ENCODE measurements at regions not wholly inside any gene's neighbourhood (a gene's known extent, or its start where the extent isn't known, plus 50 kb on each side); places are given as distances from the start of the nearest gene placed in this dataset.

DNA sequence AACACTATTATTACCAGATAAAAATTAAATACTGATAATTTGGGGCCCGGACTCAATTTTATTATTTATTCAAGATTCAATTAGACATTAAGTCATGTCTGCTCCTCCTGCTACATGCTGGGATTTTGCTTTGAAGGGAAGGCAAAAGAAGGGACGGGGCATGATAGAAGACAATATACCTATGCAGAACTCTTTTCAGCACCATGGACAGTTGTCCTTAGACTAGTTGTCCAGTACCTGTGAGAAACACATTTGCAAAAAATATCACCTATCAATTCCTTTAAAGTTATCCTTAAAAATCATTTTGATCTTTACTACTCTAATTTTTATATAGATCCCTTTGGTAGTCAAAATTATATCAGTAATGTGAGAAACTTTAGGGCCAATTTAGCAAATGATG, 100.2 kb upstream of the SULT1C3 start:
- DNase-seq, result no peak

DNA sequence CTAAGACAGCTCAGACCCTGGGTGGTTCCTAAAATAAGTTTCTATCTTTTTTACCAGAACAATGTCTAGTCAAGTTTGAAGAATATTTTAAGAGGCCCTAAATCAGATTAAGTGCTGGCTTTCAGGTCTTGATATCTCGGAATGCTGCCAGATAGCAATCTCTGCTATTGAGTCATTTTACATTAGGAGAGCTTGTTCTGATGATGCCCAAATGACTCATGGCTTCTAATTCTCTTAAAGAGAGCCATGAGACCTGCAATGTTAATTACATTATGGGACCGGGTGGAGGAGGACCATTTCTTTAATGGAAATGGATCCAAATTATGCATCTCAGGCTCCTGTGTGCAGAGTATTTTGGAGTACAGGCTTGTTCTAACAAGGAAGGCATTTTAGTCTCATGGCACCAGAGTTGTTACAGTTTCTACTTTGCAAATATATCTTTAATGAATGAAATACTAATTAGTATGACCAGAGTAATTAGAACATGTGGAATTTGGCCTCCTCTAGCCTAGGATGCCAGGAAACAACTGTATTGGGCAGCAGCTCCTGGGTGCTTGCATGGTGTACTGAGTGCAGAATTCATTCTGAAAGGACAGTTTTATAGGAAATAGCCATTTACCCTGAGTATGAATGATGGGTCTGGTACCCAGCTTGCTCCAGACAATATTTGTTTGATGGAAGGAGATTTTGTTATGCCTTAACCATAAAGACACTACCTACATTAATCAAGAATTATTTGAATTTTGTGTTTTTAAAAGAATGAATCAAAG, 94.0 kb upstream of the SULT1C3 start:
- no peak for DNase-seq

DNA sequence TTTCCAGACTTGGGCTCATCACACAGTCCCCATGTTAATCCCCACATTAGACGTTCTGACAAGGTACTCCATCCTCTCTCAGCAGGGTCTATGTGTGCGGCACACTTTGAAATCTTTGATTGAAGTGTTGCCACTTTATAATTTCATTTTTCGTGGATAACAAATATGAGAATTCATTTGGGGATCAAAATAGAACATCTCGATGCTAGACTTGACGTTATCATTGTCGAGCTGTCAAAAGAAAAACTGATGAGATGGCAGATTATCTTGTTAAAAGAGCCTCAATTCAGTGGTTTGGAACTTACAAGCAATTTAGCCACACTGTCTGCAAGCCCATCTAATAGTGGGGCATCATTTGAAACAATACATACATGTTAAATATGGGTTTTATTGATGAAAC, 91.2 kb upstream of the SULT1C3 start:
- no peak for DNase-seq

DNA sequence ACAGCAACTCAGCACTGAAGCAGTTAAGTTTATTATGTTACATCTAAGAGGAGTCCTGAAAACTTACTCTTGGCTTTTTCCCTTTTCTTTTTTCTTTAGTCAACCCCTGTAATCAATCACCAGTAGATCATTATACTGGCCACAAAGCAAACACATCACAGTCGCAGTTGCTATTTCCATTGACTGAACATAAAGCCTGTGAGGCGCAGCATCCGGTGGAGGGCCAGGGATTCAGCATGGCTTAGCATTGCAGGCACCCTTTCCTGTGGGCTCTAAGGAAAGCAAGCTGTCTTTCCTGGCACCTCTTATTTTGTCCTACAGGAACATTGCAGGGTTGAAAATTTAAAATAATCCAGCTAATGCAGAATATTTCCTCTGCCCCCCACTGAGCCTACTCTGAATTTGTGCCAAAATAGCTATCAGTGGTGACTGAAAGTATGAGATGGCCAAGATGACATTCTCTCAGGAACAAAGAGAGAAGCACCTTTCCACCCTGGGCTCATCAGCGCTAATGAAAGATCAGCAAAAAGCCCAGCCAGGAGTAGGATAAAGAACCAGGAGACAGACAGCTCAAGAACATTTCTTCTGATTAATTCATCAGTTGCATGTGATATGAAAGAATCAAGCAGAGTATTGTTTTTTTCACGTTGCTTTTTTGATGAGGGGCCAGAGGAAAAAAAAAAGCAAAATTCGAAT, 85.3 kb upstream of the SULT1C3 start:
- no peak for DNase-seq

DNA sequence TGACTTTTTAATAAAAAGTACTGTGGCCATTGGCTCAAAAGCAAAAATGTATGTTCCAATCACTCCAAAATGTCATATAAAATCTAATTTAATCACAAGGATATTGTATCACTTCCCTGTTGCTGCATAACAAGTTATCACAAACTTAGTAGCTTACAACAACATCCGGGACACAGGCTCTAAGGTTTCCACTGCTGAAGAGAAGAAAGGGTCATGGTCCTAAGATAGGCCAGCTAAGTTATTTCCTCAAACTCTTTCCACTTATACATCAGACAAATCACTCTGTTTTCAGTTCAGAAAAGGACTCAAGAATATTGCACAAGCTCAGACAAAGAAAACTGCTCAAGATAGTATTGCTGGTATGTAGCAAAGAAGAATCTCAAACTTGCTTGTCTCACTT, 78.5 kb upstream of the SULT1C3 start:
- no peak for DNase-seq

DNA sequence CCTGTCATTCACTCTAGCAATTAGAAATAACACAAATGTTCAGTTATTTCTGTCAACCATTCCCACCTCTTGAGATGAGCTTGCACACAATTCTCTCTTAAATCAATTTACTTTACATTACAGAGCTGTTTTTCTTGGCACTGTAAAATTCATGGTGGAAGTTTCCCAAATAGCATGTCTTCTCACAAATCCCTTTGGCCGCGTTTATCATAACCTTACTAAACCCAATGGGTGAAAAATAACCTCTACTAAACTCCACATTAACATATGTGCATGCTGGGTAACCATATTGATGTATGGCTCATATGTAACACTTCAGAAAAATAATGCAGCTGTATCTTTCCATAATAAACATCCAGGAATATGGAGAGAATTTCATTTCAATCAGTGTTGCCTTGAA, 75.5 kb upstream of the SULT1C3 start:
- DNase-seq, result no peak

DNA sequence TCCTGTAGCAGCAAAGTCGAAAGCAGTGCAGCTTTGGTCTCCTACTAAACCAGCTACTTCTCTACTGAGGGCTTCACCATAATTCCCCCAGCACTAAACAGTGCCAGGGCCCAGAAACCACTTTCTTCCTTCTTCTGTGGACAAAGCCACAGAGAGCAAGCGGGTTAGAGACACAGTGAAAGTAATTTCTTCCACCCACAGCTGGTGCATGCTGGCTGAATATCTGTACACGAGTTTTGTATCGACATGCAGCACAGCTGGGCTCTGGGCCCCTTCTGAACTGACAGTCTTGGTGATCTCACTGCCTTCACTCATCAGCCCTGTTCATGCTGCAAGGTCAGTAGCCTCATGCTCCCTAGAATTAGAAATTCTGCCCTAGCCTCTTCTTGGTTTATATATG, 74.0 kb upstream of the SULT1C3 start:
- DNase-seq, result no peak

DNA sequence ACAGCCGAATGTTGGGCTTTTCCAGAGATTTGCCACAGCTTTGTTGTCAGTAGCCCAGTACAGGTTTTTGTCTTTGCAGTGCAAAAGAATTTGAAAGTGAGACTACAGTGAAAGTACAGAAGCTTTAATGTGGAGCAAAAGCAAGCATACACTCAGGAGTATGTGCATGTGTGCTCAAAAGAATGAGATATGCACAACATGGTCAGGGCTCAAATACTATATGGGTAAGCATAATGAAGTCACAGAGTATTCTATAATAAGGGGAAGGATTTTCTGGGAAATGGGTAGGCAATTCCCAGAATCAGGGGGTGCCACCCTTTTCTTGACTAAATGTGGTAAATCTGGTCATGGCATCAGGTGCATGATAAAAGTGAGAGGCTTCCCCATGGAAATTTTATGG, 72.1 kb upstream of the SULT1C3 start:
- DNase-seq, result no peak

DNA sequence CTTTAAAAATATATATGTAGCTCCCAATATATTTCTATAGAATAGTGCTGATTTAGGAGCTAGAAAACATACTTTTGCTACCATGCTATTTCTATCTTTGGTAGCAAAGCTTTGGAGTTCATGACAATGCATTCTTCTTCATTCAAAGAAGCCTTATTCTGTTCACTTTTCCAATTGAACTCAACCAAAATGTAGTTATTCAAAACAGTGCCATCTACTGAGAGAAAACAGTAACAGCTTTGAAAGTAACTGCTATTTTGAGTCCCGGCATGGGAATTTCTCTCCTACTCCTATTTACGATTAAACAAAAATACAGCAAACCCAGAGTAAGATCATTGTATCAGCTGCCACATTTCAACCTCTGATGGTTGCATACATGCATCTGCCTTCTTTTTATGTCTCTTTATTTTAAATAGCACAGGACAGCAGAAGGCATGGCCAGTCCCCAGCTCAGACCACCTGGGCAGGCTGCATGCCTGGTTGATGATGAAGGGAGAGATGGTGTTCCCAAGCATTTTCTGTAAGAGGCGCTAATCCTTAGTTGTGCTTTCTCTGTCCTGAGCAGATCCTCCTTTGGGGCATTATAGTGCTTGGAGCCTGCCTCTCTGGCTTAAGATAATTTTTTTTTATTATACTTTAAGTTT, 69.7 kb upstream of the SULT1C3 start:
- DNase-seq, result no peak

DNA sequence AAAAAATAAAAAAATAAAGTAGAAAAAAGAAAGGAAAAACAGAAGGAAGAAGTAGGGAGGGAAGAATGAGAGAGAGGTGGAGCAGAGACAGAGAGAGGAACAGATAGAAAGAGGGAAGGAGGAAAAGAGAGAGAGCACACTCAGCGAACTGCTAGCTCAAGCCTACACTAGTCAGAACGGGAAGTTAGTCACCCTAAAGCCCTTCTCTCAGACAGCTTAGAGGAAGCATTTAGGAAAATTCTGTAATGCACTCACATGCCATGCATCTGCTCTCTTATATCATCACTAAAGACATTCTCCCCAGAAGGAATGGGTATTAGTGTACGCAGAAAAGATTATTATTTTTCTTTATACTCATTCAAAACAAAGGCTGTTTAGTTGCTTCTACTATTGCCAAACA, 68.1 kb upstream of the SULT1C3 start:
- DNase-seq, result no peak

DNA sequence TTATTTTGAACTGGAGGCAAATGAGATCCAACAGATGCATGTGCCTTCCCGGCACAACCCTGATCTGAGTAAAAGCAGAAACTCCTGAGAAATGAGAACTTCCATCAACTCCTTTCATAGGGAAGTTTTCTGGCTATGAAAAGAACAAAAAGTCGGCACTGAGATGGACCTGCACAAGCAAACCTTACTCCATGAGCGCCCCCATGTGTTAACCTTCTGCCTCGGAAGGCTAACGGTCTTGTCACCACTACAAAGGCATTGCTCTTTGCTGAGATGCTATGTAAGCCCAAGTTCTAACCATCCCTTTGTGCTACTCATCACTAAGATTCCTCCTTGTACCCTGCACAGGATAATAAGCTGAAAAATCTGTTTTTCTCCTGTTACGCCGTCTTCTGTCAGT, 57.3 kb upstream of the SULT1C3 start:
- DNase-seq, result no peak

DNA sequence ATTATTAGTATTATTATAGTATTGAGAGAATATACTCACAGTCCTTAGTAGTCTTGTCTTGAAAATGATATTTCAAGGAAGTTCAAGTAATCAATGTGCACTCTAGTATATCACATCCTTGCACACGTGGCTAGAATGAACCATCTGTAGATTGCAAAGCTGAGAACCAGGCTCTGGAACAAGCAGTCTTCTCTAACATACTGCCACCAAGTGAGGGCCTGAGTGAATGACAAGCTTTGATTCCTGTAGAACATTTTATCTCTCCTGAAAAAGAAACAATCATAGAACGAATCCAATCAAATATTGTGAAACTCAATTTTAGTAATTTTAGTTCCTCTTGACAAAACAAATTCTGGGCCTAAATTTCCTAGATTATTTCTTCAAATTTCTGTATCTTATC, 55.3 kb upstream of the SULT1C3 start:
- DNase-seq, result peak in 1 of 56 donors; percentile 1

DNA sequence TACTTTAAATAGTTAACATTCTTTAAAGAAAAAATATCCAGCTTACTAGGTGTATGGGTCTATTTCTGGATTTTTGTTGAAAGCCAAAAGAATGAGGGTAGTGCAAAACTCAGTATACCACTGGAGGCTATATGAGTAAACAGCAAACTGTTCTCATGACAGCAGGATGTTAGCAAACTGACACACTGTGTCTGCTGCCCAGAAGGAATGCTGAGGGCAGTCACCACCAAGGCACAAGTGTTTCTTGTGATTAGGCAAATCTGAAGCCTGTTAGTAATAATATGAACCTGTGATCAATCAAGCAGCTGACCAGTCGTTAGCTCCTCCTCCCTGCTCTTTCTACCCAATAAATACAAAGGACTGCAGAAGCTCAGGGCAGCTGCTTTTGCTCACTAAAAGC, 50.5 kb upstream of the SULT1C3 start:
- DNase-seq, result no peak
